Breast epithelium (tissue), 3 donors: ENCODE measurements at regions not wholly inside any gene's neighbourhood (a gene's known extent, or its start where the extent isn't known, plus 50 kb on each side); places are given as distances from the start of the nearest gene placed in this dataset.

ENCODE experiments used
- CTCF ChIP-seq, 3 donors: fragments of 450-650 bp; IDR thresholded peaks; one replicate each; pipeline ENCODE4 v1.5.1; 2016 to 2017; ENCODE audit warnings: antibody characterized with exemption in 3 of 3, mild to moderate bottlenecking in 3 of 3, moderate library complexity in 3 of 3
- POLR2A ChIP-seq: fragments of 450-650 bp; IDR thresholded peaks from one replicate; pipeline ENCODE4 v1.6.1; 2016; ENCODE audit warnings: antibody characterized with exemption, mild to moderate bottlenecking, moderate library complexity

GRCh38 chr13:76533251-76533650 is 353.0 kb downstream of the KCTD12 start:
- no peak for TF ChIP-seq CTCF (IDR thresholded peaks at IDR 0.05)
- no peak for TF ChIP-seq POLR2A
